Smooth muscle cell (in vitro differentiated cells): ENCODE measurements at regions not wholly inside any gene's neighbourhood (a gene's known extent, or its start where the extent isn't known, plus 50 kb on each side); places are given as distances from the start of the nearest gene placed in this dataset.

Experiments used
- DNase-seq: peaks from one replicate; lab custom pipeline; 2025; ENCODE audit not compliant: unreplicated experiment; lab: John Stamatoyannopoulos, UW
- H2AFZ ChIP-seq: fragments of 200-600 bp; sonication (generic); 2 replicates; pipeline ENCODE4 v1.6.0; 2016; ENCODE audit warnings: antibody characterized with exemption, low read depth, mild to moderate bottlenecking
- H3F3A ChIP-seq: fragments of 200-600 bp; sonication (generic); 2 replicates; pipeline ENCODE4 v1.6.0; 2017; ENCODE audit warnings: antibody characterized with exemption, low read depth
- H3K27ac ChIP-seq: fragments of 200-600 bp; sonication (generic); 2 replicates; pipeline ENCODE4 v1.5.1; 2016; ENCODE audit warnings: low read depth, mild to moderate bottlenecking
- H3K27me3 ChIP-seq: fragments of 200-600 bp; sonication (generic); 2 replicates; pipeline ENCODE4 v1.6.1; 2016; ENCODE audit warnings: low read depth, mild to moderate bottlenecking
- H3K36me3 ChIP-seq: fragments of 200-600 bp; sonication (generic); 2 replicates; pipeline ENCODE4 v1.5.1; 2016; ENCODE audit warnings: low read depth
- H3K4me1 ChIP-seq: fragments of 200-600 bp; sonication (generic); 2 replicates; pipeline ENCODE4 v1.5.1; 2016; ENCODE audit warnings: low read depth
- H3K4me2 ChIP-seq: fragments of 200-600 bp; sonication (generic); 2 replicates; pipeline ENCODE4 v1.6.0; 2016; ENCODE audit warnings: mild to moderate bottlenecking
- H3K4me3 ChIP-seq: fragments of 200-600 bp; sonication (generic); 2 replicates; pipeline ENCODE4 v1.5.1; 2016; ENCODE audit warnings: mild to moderate bottlenecking
- H3K79me2 ChIP-seq: fragments of 200-600 bp; sonication (generic); 2 replicates; pipeline ENCODE4 v1.6.0; 2016; ENCODE audit warnings: low read depth, mild to moderate bottlenecking
- H3K9ac ChIP-seq: fragments of 200-600 bp; sonication (generic); 2 replicates; pipeline ENCODE4 v1.6.0; 2016; ENCODE audit warnings: low read depth
- H3K9me3 ChIP-seq: fragments of 200-600 bp; sonication (generic); replicated peaks from 2 replicates; pipeline ENCODE4 v1.5.1; 2016; ENCODE audit warnings: low read depth
- H4K20me1 ChIP-seq: fragments of 200-600 bp; sonication (generic); 2 replicates; pipeline ENCODE4 v1.6.0; 2016; ENCODE audit warnings: low read depth
- WGBS: methylation state at CpG from one replicate; pipeline ENCODE4 v1.1.7; 2016; ENCODE audit warnings: low lambda C conversion rate; 5-methylcytosine and 5-hydroxymethylcytosine counted together
- TF ChIP-seq, protein P1 (sequence below): fragments of 200-600 bp; sonication (generic); IDR thresholded peaks from 2 replicates; pipeline ENCODE4 v1.5.1; 2017; ENCODE audit warnings: borderline replicate concordance, mild to moderate bottlenecking, antibody characterized with exemption; ENCODE audit not compliant: insufficient read depth, poor library complexity, severe bottlenecking

DNA sequence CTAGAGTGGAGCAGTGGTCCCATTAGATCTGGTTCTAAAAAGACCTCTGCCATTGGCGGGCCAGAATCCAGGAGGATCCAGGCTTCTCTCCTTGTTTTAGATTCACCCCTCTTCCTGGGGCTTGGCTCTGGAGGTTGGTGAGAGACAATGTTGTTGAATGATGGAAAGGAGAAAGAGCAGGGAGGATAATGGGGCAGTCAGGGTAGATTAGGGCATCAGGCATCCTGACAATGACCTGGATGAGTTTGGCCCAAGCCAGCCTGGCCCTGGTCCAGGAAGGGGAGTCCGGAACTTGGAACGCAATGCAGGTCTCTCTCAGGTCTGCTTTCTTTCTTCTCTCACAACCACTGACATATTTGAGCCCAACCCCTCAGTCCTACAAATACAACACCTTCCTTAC, 260.1 kb upstream of the RASGRP1 start:
- H3K4me2 ChIP-seq, result no peak overlapping the region
- H3K9ac ChIP-seq, result no peak overlapping the region
- no peaks in the 10 kb centered on the region for H3K4me1 ChIP-seq
- H3F3A ChIP-seq, result no peaks in the 10 kb centered on the region
- WGBS, result 98% methylated on average over 3 of the region's 3 CpGs
- H3K4me3 ChIP-seq, result no peak overlapping the region
- H4K20me1 ChIP-seq, result no peaks in the 10 kb centered on the region
- H3K27me3 ChIP-seq, result no peaks in the 10 kb centered on the region
- no peak overlapping the region for H2AFZ ChIP-seq
- no peaks in the 10 kb centered on the region for H3K36me3 ChIP-seq
- DNase-seq, result no peak
- H3K79me2 ChIP-seq, result no peaks in the 10 kb centered on the region
- TF ChIP-seq, protein P1, sequence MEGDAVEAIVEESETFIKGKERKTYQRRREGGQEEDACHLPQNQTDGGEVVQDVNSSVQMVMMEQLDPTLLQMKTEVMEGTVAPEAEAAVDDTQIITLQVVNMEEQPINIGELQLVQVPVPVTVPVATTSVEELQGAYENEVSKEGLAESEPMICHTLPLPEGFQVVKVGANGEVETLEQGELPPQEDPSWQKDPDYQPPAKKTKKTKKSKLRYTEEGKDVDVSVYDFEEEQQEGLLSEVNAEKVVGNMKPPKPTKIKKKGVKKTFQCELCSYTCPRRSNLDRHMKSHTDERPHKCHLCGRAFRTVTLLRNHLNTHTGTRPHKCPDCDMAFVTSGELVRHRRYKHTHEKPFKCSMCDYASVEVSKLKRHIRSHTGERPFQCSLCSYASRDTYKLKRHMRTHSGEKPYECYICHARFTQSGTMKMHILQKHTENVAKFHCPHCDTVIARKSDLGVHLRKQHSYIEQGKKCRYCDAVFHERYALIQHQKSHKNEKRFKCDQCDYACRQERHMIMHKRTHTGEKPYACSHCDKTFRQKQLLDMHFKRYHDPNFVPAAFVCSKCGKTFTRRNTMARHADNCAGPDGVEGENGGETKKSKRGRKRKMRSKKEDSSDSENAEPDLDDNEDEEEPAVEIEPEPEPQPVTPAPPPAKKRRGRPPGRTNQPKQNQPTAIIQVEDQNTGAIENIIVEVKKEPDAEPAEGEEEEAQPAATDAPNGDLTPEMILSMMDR, result no peak
- H3K9me3 ChIP-seq, result no peaks in the 10 kb centered on the region
- no peak overlapping the region for H3K27ac ChIP-seq

DNA sequence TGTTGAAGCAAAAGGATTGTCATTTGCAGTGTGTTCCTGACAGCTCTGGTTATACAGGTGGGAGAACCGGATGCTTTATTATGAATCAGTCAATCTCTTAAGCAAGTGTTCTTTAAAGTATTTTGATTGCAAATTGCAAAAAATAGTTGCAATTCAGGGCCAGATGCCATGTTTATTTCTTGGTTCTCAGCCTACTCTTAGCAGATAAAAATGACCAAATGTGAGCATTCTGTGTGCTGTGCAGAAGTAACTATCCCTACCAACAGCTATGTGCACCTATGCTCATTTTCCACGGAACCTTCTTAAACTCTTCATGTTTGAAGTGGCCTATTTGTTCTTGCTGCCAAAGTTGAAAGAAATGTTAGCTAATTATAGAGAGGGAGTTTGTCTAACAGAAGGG, 262.3 kb upstream of the RASGRP1 start:
- H3K4me3 ChIP-seq, result no peak overlapping the region
- no peaks in the 10 kb centered on the region for H3K9me3 ChIP-seq
- no peak overlapping the region for H3K9ac ChIP-seq
- WGBS, result 96% methylated on average over 2 of the region's 2 CpGs
- no peaks in the 10 kb centered on the region for H3K4me1 ChIP-seq
- DNase-seq, result no peak
- no peaks in the 10 kb centered on the region for H3K36me3 ChIP-seq
- H3K27me3 ChIP-seq, result no peaks in the 10 kb centered on the region
- TF ChIP-seq, protein P1, result no peak
- H3F3A ChIP-seq, result no peaks in the 10 kb centered on the region
- H4K20me1 ChIP-seq, result no peaks in the 10 kb centered on the region
- H3K79me2 ChIP-seq, result no peaks in the 10 kb centered on the region
- H3K27ac ChIP-seq, result no peak overlapping the region
- H3K4me2 ChIP-seq, result no peak overlapping the region
- H2AFZ ChIP-seq, result no peak overlapping the region

DNA sequence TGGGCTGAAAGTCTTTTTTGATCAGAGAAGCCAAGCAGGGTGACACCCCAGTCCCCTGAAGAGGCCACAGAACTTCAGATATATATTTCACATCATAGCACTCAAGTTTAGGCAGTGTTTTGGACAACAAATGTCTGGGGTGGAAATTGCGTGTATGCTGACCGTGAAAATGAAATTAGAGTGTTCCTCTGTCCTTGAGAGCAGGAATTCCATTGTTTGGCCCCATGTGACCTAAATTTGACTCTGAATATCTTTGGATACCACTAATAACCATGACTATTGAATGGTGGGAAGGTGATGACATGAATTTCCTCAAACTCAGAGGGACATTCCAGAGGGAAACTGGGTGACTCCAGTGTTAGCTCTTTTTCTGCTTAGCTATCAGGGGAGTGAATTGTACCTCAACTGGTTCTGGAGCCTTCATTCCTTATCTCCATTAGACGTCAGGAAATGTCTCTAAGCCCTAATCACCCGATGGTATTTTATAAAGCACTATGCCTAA, 263.5 kb upstream of the RASGRP1 start:
- Histone ChIP-seq H3F3A (no peaks in the 10 kb centered on the region), H3K36me3 (no peaks in the 10 kb centered on the region), H4K20me1 (no peaks in the 10 kb centered on the region), H3K4me2 (no peak overlapping the region), H3K27me3 (no peaks in the 10 kb centered on the region), H2AFZ (no peak overlapping the region), H3K4me1 (no peaks in the 10 kb centered on the region), H3K4me3 (no peak overlapping the region), H3K9me3 (no peaks in the 10 kb centered on the region), H3K27ac (no peak overlapping the region), H3K79me2 (no peaks in the 10 kb centered on the region), H3K9ac (no peak overlapping the region)
- 60% methylated on average over 4 of the region's 4 CpGs for WGBS
- TF ChIP-seq, protein P1, result no peak
- no peak for DNase-seq

DNA sequence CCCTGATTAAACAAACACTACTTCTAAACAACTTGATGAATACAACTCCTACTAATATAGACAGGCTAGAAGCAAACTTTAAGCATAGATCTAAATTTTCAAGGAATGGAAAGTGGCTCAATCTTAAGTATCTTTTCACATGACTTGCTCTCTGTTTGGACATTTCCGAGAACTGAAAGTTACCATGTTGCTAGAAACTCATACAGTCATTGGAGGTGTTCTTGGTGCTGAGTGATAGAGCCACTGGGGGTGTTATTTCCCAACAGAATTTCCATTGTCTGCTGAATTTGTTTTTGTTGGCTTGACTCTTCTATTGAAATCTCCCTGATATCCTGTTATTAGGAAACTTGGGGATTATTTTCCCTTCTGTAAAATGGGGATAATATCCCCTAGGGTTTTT, 264.5 kb upstream of the RASGRP1 start:
- H3K27ac ChIP-seq, result no peak overlapping the region

More for the DNA sequence above, 264.5 kb upstream of the RASGRP1 start:
- WGBS, result 100% methylated on average over 1 of the region's 1 CpG
- Histone ChIP-seq H3K9ac (no peak overlapping the region), H3K27me3 (no peaks in the 10 kb centered on the region), H4K20me1 (no peaks in the 10 kb centered on the region), H3K4me2 (no peak overlapping the region), H3K9me3 (no peaks in the 10 kb centered on the region), H3K36me3 (no peaks in the 10 kb centered on the region), H3F3A (no peaks in the 10 kb centered on the region), H2AFZ (no peak overlapping the region), H3K4me3 (no peak overlapping the region), H3K4me1 (no peaks in the 10 kb centered on the region), H3K79me2 (no peaks in the 10 kb centered on the region)
- DNase-seq, result no peak
- TF ChIP-seq, protein P1, result no peak
